DOHH2 (cell line): ENCODE measurements at regions not wholly inside any gene's neighbourhood (a gene's known extent, or its start where the extent isn't known, plus 50 kb on each side); places are given as distances from the start of the nearest gene placed in this dataset.
A peak's percentile ranks its signal among the peaks of the same experiment; 100 is the strongest.

ENCODE experiments used
- H3F3A ChIP-seq: fragments of 200-600 bp; sonication (generic), shearing (Covaris generic); 2 replicates; pipeline ENCODE4 v1.6.0; 2016; ENCODE audit warnings: antibody characterized with exemption, mild to moderate bottlenecking; ENCODE audit not compliant: control insufficient read depth, insufficient read depth
- H3K27ac ChIP-seq: fragments of 200-600 bp; sonication (generic); 2 replicates; pipeline ENCODE4 v1.5.1; 2014; ENCODE audit warnings: low read depth, mild to moderate bottlenecking, low read length, moderate library complexity
- H3K27me3 ChIP-seq: fragments of 200-600 bp; sonication (generic); 2 replicates; pipeline ENCODE4 v1.6.1; 2014; ENCODE audit warnings: mild to moderate bottlenecking, low read length, mixed read lengths; ENCODE audit not compliant: control insufficient read depth
- H3K36me3 ChIP-seq: fragments of 200-600 bp; sonication (generic); 2 replicates; pipeline ENCODE4 v1.6.1; 2014; ENCODE audit warnings: mild to moderate bottlenecking, low read length, moderate library complexity, mixed read lengths; ENCODE audit not compliant: control insufficient read depth
- H3K4me1 ChIP-seq: fragments of 200-600 bp; sonication (generic); 2 replicates; pipeline ENCODE4 v1.6.1; 2014; ENCODE audit warnings: mild to moderate bottlenecking, low read length, mixed read lengths; ENCODE audit not compliant: control insufficient read depth
- H3K4me2 ChIP-seq: fragments of 200-600 bp; sonication (generic); 2 replicates; pipeline ENCODE4 v1.6.0; 2014; ENCODE audit warnings: mild to moderate bottlenecking, low read length, moderate library complexity
- H3K4me3 ChIP-seq: fragments of 200-600 bp; sonication (generic); 2 replicates; pipeline ENCODE4 v1.5.1; 2014; ENCODE audit warnings: mild to moderate bottlenecking, low read length, mixed read lengths
- H3K79me2 ChIP-seq: fragments of 200-600 bp; sonication (generic); 2 replicates; pipeline ENCODE4 v1.6.1; 2014; ENCODE audit warnings: mild to moderate bottlenecking, low read length, mixed read lengths; ENCODE audit not compliant: control insufficient read depth
- H3K9me2 ChIP-seq: fragments of 200-600 bp; sonication (generic); replicated peaks from 2 replicates; pipeline ENCODE4 v1.6.1; 2014; ENCODE audit warnings: mild to moderate bottlenecking, low read length, mixed read lengths; ENCODE audit not compliant: control insufficient read depth
- H3K9me3 ChIP-seq: fragments of 200-600 bp; sonication (generic); 2 replicates; pipeline ENCODE4 v1.6.1; 2014; ENCODE audit warnings: antibody characterized with exemption, low read length, mixed read lengths; ENCODE audit not compliant: control insufficient read depth, insufficient read depth
- H4K20me1 ChIP-seq: fragments of 200-600 bp; sonication (generic); 2 replicates; pipeline ENCODE4 v1.6.0; 2014; ENCODE audit warnings: low read depth, mild to moderate bottlenecking, antibody characterized with exemption, low read length, moderate library complexity; ENCODE audit not compliant: control insufficient read depth, insufficient read depth
- CTCF ChIP-seq: fragments of 200-600 bp; sonication (generic); IDR thresholded peaks from one replicate; pipeline ENCODE4 v1.5.1; 2014; ENCODE audit warnings: antibody characterized with exemption, mild to moderate bottlenecking, low read depth, low read length; ENCODE audit not compliant: poor library complexity, severe bottlenecking
- EZH2phosphoT487 ChIP-seq: fragments of 200-600 bp; sonication (generic); IDR thresholded peaks from 2 replicates; pipeline ENCODE4 v1.6.1; 2017; ENCODE audit warnings: borderline replicate concordance, mild to moderate bottlenecking, antibody characterized with exemption, low read length, moderate library complexity, mixed read lengths

DNA sequence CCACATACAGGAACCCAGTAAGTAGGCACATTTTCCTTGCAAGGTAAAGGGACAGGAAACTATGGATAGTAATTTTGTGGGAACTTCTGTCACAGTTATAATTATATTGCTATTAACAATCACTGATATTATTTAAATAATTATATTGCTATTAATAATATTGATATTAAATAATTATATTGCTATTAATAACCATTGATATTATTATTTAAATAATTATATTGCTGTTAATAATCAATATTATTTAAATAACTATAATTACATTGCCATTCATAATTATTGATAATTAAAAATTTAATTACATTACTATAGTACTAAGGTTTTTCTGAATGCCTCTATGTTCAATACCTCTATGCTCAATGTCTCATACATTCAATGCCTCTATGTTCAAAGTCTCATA is 385.6 kb upstream of the SGCD start:
- Histone ChIP-seq H3K9me2 (no peaks in the 10 kb centered on the region), H3K27me3 (no peaks in the 10 kb centered on the region)

DNA sequence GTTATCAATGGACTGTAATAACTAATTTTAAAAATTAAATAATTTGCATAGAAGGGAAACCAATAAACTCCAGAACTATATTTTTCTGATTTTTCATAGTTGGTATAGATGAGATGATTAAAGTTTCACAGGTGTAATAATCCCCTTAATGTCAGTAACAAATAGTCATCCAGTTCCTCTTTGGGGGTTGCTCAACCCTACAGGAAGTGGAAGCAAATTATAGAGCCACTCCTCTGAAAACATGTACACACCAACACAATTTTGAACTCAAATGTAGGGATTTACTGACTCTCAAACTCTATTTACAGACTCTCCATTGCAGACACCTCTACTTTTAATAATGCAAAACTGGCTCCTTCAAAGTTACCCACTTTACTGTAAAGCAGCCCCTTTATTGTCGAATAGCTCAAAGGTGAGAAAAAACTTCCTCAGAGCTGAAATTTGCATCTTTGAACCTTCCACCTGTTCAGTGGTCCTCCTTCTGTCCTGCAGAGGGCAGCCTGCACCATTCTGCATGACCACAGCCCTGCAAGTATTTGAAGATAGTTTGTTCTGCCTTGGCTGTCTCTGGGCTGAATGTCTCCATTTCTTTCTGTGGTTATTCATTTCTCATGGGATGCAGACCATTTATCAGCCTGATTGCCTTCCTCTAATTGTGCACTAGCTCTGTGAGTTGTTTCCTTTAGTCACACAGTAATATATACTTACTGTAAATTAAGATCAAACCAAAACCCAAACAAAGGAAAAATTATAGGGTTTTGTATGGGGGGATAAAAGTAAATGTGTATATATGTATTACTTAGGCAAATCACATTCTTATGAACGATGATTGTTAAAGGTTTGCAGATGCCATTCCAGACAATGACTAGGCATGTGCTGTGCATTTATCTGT is 383.2 kb upstream of the SGCD start:
- TF ChIP-seq EZH2phosphoT487: no peak
- peak; percentile 64 for TF ChIP-seq CTCF
- no peaks in the 10 kb centered on the region for H3K9me2 ChIP-seq
- H3K9me3 ChIP-seq: no peaks in the 10 kb centered on the region
- no peaks in the 10 kb centered on the region for H3K27me3 ChIP-seq
- H3K4me1 ChIP-seq: peaks cover 7% of the 10 kb centered on the region
- H3K4me2 ChIP-seq: peak overlapping the region; percentile 15; the same call in 1 of the 2 replicates
- H4K20me1 ChIP-seq: no peaks in the 10 kb centered on the region
- 0 out of 2 replicates have a peak overlapping the region, but pooled peaks have one; percentile 8 for H3K4me3 ChIP-seq
- H3K36me3 ChIP-seq: no peaks in the 10 kb centered on the region
- no peaks in the 10 kb centered on the region for H3F3A ChIP-seq
- H3K79me2 ChIP-seq: no peaks in the 10 kb centered on the region
- H3K27ac ChIP-seq: no peak overlapping the region

More for the DNA sequence above, 385.6 kb upstream of the SGCD start:
- Histone ChIP-seq H3K4me3 (no peak overlapping the region), H3K9me3 (no peaks in the 10 kb centered on the region), H3K4me1 (peaks cover 7% of the 10 kb centered on the region), H3K36me3 (no peaks in the 10 kb centered on the region), H3K79me2 (no peaks in the 10 kb centered on the region), H4K20me1 (no peaks in the 10 kb centered on the region), H3K4me2 (no peak overlapping the region), H3K27ac (no peak overlapping the region), H3F3A (no peaks in the 10 kb centered on the region)
- no peak for TF ChIP-seq EZH2phosphoT487
- TF ChIP-seq CTCF: no peak

DNA sequence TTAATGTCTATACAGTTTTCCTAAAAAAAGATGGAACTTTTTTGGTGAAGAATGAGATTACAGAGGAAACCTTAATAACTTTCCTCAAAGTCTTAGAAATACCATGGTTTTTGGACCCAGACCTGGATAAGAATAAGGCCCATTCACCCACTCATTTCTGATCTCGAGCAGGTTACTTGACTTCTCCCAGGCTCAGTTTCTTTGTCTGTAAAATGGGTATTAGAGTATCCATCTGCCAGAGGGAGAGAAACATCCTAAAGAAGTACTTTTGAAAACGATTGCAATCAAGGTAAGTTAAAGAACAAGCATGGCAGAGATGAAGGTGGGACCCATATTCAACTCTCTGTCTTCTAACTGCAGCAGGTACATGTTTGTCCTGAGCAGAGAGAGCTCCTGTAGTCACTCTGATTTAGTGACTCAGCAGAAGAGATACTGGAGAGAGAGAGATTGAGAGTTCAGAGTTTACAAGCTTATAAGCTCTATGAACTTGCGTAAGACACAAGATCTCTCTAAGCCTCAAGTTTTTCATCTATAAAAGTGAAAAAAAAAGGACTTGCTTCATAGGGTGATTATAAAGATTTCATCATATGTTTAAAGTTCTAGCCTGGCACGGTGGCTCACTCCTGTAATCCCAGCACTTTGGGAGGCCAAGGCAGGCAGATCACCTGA is 379.4 kb upstream of the SGCD start:
- Histone ChIP-seq H3K4me3 (no peak overlapping the region), H3F3A (no peaks in the 10 kb centered on the region), H3K4me1 (peaks cover 10% of the 10 kb centered on the region), H3K79me2 (no peaks in the 10 kb centered on the region), H3K36me3 (no peaks in the 10 kb centered on the region), H4K20me1 (no peaks in the 10 kb centered on the region), H3K27me3 (no peaks in the 10 kb centered on the region), H3K27ac (no peak overlapping the region), H3K9me3 (no peaks in the 10 kb centered on the region), H3K4me2 (no peak overlapping the region), H3K9me2 (no peaks in the 10 kb centered on the region)
- no peak for TF ChIP-seq EZH2phosphoT487
- TF ChIP-seq CTCF: no peak
